GM23338 (cell line): ENCODE measurements at regions not wholly inside any gene's neighbourhood (a gene's known extent, or its start where the extent isn't known, plus 50 kb on each side); places are given as distances from the start of the nearest gene placed in this dataset.

ENCODE experiments used
- CREB1 ChIP-seq: fragments of 250-450 bp; sonication (Bioruptor Pico); IDR thresholded peaks from 2 replicates; pipeline ENCODE4 v1.5.0; 2020; ENCODE audit warnings: low read depth, mild to moderate bottlenecking, moderate library complexity
- EZH2 ChIP-seq: fragments of 200-600 bp; sonication (generic); IDR thresholded peaks from one replicate; pipeline ENCODE4 v1.8.0; 2017; ENCODE audit warnings: antibody characterized with exemption, mild to moderate bottlenecking, low read depth; ENCODE audit not compliant: unreplicated experiment
- EZH2phosphoT487 ChIP-seq: fragments of 200-600 bp; sonication (generic); IDR thresholded peaks from one replicate; pipeline ENCODE4 v1.8.1; 2018; ENCODE audit warnings: antibody characterized with exemption; ENCODE audit not compliant: unreplicated experiment
- JUNB ChIP-seq: IDR thresholded peaks from one replicate; pipeline ENCODE4 v1.6.1; 2016; ENCODE audit warnings: antibody characterized with exemption; ENCODE audit not compliant: unreplicated experiment
- POLR2AphosphoS5 ChIP-seq: IDR thresholded peaks from 2 replicates; pipeline ENCODE4 v1.6.1; 2016; ENCODE audit warnings: antibody characterized with exemption, low read depth
- STAT1 ChIP-seq: IDR thresholded peaks from one replicate; pipeline ENCODE4 v1.6.1; 2016; ENCODE audit warnings: antibody characterized with exemption; ENCODE audit not compliant: unreplicated experiment
- ZNF331 ChIP-seq: fragments of 250-450 bp; sonication (Bioruptor Pico); IDR thresholded peaks from 2 replicates; pipeline ENCODE4 v1.5.0; 2020; ENCODE audit warnings: low read depth, mild to moderate bottlenecking, moderate library complexity
- TF ChIP-seq, protein P1 (sequence below), 2 experiments: fragments of 200-600 bp in 1 of 2; sonication (generic) in 1 of 2; conservative IDR thresholded peaks; 2 replicates each; pipeline versions ENCODE4 v1.5.1 to v1.6.1; 2016 to 2017; ENCODE audit warnings: antibody characterized with exemption in 2 of 2, low read depth in 2 of 2, mild to moderate bottlenecking in 2 of 2, moderate library complexity in 1 of 2
- TF ChIP-seq, protein P2 (sequence below): IDR thresholded peaks from one replicate; pipeline ENCODE4 v1.6.1; 2018; ENCODE audit warnings: antibody characterized with exemption; ENCODE audit not compliant: unreplicated experiment
- TF ChIP-seq, protein P3 (sequence below): IDR thresholded peaks from 2 replicates; pipeline ENCODE4 v1.6.1; 2016; ENCODE audit warnings: antibody characterized with exemption
- TF ChIP-seq, protein P4 (sequence below): fragments of 250-450 bp; sonication (Bioruptor Pico); IDR thresholded peaks from 2 replicates; pipeline ENCODE4 v1.5.0; 2020; ENCODE audit warnings: mild to moderate bottlenecking, moderate library complexity

DNA sequence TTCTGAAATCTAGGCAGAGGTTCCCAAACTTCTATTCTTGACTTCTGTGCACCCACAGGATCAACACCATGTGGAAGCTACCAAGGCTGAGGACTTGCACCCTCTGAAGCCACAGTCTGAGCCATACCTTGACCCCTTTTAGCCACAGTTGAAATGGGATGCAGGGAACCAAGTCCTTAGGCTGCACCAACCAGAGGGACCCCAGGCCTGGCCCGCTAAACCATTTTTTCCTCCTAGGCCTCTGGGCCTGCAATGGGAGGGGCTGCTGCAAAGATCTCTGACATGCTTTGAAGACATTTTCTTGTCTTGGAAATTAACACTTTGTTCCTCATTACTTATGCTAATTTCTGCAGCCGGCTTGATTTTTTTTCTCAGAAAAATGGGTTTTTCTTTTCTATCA, 133.9 kb upstream of the TSPAN8 start:
- TF ChIP-seq, protein P1, sequence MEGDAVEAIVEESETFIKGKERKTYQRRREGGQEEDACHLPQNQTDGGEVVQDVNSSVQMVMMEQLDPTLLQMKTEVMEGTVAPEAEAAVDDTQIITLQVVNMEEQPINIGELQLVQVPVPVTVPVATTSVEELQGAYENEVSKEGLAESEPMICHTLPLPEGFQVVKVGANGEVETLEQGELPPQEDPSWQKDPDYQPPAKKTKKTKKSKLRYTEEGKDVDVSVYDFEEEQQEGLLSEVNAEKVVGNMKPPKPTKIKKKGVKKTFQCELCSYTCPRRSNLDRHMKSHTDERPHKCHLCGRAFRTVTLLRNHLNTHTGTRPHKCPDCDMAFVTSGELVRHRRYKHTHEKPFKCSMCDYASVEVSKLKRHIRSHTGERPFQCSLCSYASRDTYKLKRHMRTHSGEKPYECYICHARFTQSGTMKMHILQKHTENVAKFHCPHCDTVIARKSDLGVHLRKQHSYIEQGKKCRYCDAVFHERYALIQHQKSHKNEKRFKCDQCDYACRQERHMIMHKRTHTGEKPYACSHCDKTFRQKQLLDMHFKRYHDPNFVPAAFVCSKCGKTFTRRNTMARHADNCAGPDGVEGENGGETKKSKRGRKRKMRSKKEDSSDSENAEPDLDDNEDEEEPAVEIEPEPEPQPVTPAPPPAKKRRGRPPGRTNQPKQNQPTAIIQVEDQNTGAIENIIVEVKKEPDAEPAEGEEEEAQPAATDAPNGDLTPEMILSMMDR (conservative IDR thresholded peaks at IDR 0.05; ENCODE audit: low read depth in 2 of 2), result no peak
- TF ChIP-seq, protein P2, sequence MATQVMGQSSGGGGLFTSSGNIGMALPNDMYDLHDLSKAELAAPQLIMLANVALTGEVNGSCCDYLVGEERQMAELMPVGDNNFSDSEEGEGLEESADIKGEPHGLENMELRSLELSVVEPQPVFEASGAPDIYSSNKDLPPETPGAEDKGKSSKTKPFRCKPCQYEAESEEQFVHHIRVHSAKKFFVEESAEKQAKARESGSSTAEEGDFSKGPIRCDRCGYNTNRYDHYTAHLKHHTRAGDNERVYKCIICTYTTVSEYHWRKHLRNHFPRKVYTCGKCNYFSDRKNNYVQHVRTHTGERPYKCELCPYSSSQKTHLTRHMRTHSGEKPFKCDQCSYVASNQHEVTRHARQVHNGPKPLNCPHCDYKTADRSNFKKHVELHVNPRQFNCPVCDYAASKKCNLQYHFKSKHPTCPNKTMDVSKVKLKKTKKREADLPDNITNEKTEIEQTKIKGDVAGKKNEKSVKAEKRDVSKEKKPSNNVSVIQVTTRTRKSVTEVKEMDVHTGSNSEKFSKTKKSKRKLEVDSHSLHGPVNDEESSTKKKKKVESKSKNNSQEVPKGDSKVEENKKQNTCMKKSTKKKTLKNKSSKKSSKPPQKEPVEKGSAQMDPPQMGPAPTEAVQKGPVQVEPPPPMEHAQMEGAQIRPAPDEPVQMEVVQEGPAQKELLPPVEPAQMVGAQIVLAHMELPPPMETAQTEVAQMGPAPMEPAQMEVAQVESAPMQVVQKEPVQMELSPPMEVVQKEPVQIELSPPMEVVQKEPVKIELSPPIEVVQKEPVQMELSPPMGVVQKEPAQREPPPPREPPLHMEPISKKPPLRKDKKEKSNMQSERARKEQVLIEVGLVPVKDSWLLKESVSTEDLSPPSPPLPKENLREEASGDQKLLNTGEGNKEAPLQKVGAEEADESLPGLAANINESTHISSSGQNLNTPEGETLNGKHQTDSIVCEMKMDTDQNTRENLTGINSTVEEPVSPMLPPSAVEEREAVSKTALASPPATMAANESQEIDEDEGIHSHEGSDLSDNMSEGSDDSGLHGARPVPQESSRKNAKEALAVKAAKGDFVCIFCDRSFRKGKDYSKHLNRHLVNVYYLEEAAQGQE, result no peak
- no peak for TF ChIP-seq EZH2
- no peak for TF ChIP-seq CREB1 (CRISPR knock-in tag)
- no peak for TF ChIP-seq POLR2AphosphoS5
- TF ChIP-seq JUNB, result no peak
- TF ChIP-seq, protein P3, sequence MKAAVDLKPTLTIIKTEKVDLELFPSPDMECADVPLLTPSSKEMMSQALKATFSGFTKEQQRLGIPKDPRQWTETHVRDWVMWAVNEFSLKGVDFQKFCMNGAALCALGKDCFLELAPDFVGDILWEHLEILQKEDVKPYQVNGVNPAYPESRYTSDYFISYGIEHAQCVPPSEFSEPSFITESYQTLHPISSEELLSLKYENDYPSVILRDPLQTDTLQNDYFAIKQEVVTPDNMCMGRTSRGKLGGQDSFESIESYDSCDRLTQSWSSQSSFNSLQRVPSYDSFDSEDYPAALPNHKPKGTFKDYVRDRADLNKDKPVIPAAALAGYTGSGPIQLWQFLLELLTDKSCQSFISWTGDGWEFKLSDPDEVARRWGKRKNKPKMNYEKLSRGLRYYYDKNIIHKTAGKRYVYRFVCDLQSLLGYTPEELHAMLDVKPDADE, result no peak
- no peak for TF ChIP-seq STAT1
- no peak for TF ChIP-seq ZNF331 (CRISPR knock-in tag)
- TF ChIP-seq EZH2phosphoT487, result no peak
- TF ChIP-seq, protein P4, sequence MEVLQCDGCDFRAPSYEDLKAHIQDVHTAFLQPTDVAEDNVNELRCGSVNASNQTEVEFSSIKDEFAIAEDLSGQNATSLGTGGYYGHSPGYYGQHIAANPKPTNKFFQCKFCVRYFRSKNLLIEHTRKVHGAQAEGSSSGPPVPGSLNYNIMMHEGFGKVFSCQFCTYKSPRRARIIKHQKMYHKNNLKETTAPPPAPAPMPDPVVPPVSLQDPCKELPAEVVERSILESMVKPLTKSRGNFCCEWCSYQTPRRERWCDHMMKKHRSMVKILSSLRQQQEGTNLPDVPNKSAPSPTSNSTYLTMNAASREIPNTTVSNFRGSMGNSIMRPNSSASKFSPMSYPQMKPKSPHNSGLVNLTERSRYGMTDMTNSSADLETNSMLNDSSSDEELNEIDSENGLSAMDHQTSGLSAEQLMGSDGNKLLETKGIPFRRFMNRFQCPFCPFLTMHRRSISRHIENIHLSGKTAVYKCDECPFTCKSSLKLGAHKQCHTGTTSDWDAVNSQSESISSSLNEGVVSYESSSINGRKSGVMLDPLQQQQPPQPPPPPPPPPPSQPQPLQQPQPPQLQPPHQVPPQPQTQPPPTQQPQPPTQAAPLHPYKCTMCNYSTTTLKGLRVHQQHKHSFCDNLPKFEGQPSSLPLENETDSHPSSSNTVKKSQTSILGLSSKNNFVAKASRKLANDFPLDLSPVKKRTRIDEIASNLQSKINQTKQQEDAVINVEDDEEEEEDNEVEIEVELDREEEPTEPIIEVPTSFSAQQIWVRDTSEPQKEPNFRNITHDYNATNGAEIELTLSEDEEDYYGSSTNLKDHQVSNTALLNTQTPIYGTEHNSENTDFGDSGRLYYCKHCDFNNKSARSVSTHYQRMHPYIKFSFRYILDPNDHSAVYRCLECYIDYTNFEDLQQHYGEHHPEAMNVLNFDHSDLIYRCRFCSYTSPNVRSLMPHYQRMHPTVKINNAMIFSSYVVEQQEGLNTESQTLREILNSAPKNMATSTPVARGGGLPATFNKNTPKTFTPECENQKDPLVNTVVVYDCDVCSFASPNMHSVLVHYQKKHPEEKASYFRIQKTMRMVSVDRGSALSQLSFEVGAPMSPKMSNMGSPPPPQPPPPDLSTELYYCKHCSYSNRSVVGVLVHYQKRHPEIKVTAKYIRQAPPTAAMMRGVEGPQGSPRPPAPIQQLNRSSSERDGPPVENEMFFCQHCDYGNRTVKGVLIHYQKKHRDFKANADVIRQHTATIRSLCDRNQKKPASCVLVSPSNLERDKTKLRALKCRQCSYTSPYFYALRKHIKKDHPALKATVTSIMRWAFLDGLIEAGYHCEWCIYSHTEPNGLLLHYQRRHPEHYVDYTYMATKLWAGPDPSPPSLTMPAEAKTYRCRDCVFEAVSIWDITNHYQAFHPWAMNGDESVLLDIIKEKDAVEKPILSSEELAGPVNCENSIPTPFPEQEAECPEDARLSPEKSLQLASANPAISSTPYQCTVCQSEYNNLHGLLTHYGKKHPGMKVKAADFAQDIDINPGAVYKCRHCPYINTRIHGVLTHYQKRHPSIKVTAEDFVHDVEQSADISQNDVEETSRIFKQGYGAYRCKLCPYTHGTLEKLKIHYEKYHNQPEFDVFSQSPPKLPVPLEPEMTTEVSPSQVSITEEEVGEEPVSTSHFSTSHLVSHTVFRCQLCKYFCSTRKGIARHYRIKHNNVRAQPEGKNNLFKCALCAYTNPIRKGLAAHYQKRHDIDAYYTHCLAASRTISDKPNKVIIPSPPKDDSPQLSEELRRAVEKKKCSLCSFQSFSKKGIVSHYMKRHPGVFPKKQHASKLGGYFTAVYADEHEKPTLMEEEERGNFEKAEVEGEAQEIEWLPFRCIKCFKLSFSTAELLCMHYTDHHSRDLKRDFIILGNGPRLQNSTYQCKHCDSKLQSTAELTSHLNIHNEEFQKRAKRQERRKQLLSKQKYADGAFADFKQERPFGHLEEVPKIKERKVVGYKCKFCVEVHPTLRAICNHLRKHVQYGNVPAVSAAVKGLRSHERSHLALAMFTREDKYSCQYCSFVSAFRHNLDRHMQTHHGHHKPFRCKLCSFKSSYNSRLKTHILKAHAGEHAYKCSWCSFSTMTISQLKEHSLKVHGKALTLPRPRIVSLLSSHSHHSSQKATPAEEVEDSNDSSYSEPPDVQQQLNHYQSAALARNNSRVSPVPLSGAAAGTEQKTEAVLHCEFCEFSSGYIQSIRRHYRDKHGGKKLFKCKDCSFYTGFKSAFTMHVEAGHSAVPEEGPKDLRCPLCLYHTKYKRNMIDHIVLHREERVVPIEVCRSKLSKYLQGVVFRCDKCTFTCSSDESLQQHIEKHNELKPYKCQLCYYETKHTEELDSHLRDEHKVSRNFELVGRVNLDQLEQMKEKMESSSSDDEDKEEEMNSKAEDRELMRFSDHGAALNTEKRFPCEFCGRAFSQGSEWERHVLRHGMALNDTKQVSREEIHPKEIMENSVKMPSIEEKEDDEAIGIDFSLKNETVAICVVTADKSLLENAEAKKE (CRISPR knock-in tag), result no peak
